Cardiac muscle cell (in vitro differentiated cells and primary cell): ENCODE measurements at regions not wholly inside any gene's neighbourhood (a gene's known extent, or its start where the extent isn't known, plus 50 kb on each side); places are given as distances from the start of the nearest gene placed in this dataset.

Experiments
- DNase-seq, 2 donors: peaks; one replicate each; pipeline versions ENCODE4 v3.0.0 to v3.0.0-alpha.2; 2010 to 2017; ENCODE audit warnings: low read depth in 1 of 2, low spot score in 1 of 2
- H3K27ac ChIP-seq: fragments of 200-600 bp; sonication (generic); 2 replicates; pipeline ENCODE4 v1.5.1; 2016
- H3K27me3 ChIP-seq: fragments of 200-600 bp; sonication (generic); 2 replicates; pipeline ENCODE4 v1.6.0; 2016; ENCODE audit warnings: control low read depth
- H3K36me3 ChIP-seq: fragments of 200-600 bp; sonication (generic); 2 replicates; pipeline ENCODE4 v1.5.1; 2016; ENCODE audit warnings: control low read depth
- H3K4me1 ChIP-seq: fragments of 200-600 bp; sonication (generic); 2 replicates; pipeline ENCODE4 v1.8.1; 2017; ENCODE audit warnings: low read depth, mild to moderate bottlenecking, mixed run types
- H3K4me3 ChIP-seq: fragments of 200-600 bp; sonication (generic); 2 replicates; pipeline ENCODE4 v1.5.1; 2016; ENCODE audit warnings: mild to moderate bottlenecking
- H3K9me3 ChIP-seq: fragments of 200-600 bp; sonication (generic); 2 replicates; pipeline ENCODE4 v1.5.1; 2017; ENCODE audit warnings: low read depth, mild to moderate bottlenecking, control low read depth
- TF ChIP-seq, protein P1 (sequence below): IDR thresholded peaks from 2 replicates; pipeline ENCODE4 v1.5.1; 2012; ENCODE audit warnings: low read depth, mild to moderate bottlenecking, low read length

DNA sequence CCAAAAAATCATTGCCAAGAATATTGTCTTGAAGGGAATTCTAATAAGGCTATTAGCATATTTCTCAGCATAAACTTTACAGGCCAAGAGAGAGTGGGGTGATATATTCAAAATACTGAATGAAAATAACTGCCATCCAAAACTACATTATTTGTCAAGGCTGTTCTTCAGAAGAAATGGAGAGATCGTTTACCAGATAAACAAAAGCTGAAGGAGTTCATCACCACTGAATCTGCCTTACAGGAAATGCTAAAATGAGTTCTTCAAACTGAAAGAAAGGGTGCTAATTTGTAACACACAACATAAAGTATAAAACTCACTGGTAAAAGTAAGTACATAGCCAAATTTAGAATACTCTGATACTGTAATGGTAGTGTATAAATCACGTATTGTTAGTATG lies 517.0 kb downstream of the TENT5A start:
- Histone ChIP-seq H3K4me3 (no peak overlapping the region), H3K36me3 (no peaks in the 10 kb centered on the region), H3K27me3 (no peaks in the 10 kb centered on the region), H3K4me1 (no peaks in the 10 kb centered on the region), H3K9me3 (no peaks in the 10 kb centered on the region), H3K27ac (no peak overlapping the region)
- TF ChIP-seq, protein P1, sequence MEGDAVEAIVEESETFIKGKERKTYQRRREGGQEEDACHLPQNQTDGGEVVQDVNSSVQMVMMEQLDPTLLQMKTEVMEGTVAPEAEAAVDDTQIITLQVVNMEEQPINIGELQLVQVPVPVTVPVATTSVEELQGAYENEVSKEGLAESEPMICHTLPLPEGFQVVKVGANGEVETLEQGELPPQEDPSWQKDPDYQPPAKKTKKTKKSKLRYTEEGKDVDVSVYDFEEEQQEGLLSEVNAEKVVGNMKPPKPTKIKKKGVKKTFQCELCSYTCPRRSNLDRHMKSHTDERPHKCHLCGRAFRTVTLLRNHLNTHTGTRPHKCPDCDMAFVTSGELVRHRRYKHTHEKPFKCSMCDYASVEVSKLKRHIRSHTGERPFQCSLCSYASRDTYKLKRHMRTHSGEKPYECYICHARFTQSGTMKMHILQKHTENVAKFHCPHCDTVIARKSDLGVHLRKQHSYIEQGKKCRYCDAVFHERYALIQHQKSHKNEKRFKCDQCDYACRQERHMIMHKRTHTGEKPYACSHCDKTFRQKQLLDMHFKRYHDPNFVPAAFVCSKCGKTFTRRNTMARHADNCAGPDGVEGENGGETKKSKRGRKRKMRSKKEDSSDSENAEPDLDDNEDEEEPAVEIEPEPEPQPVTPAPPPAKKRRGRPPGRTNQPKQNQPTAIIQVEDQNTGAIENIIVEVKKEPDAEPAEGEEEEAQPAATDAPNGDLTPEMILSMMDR: no peak
- no peak for DNase-seq

DNA sequence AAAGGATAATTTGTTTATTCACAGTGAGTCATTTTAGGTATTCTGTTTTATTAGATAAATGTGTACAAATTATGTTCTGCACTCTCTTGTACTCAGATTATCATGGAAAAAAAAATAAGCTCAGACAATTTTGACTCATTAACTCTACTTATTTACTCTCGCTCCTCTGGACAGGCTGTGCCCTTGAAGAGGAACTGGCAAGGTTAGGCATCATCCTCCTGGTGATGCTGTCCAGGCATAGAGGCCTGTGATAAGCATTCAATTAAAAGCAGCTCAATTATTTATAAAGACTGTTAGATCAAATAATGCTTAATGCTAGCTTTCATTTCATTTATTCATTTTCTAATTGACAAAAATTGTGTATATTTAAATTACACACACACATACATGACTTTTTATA lies 518.5 kb downstream of the TENT5A start:
- H3K27ac ChIP-seq: no peak overlapping the region
- TF ChIP-seq, protein P1: no peak
- DNase-seq: no peak

DNA sequence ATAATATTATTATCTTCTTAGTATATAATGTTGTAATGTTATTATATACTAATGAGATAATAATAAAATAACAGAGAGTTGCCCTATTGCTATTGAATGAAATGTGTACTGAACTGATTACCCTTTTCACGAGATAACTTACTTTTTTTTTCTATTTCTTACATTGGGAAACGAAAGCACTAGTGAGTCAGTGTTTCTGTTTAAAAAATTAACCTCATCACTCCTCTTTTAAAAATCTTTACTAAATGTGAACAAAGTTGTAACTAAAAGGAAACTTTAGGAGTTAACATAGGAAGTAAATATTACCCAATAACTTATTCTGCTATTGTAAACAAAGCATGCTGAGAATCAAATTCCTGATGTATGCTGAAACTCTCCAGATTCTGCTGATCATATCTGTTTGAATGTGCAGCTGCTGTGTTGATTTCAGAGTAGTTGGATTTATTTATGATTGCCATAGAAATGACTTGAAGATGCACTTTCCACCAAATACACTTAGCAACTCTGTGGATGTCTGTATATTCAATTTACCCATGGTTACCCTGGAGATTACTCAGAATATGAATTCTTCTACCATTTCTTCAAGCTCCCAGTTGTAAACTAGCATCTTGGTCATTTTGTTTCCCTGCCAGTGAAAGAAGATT lies 523.4 kb downstream of the TENT5A start:
- DNase-seq: peak in 1 of 2 donors; percentile 60
- Histone ChIP-seq H3K27ac (no peak overlapping the region), H3K4me3 (no peak overlapping the region), H3K4me1 (no peaks in the 10 kb centered on the region), H3K9me3 (no peaks in the 10 kb centered on the region), H3K27me3 (no peaks in the 10 kb centered on the region), H3K36me3 (no peaks in the 10 kb centered on the region)
- TF ChIP-seq, protein P1: no peak

More for the DNA sequence above, 518.5 kb downstream of the TENT5A start:
- Histone ChIP-seq H3K36me3 (no peaks in the 10 kb centered on the region), H3K4me1 (no peaks in the 10 kb centered on the region), H3K4me3 (no peak overlapping the region), H3K27me3 (no peaks in the 10 kb centered on the region), H3K9me3 (no peaks in the 10 kb centered on the region)

DNA sequence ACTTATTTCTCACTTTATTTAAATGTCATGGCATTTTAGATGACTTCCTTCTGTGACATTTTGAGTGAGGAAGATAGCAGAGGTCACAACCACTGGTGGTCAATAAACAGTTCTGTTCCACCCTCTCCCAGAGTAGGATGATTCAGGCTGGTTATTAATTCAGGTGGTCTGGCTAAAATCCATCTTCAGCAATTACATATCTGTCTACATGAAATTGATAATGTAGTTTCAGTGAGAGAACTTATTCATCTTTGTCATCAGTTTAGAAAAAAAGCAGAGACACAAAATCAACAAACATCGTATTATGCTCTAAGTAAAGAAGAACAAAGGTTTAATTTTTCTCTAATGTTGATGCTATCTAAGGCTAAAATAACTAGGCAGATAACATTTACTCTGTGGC lies 525.5 kb downstream of the TENT5A start:
- Histone ChIP-seq H3K36me3 (no peaks in the 10 kb centered on the region), H3K4me1 (no peaks in the 10 kb centered on the region), H3K4me3 (no peak overlapping the region), H3K9me3 (no peaks in the 10 kb centered on the region), H3K27me3 (no peaks in the 10 kb centered on the region), H3K27ac (no peak overlapping the region)
- DNase-seq: no peak
- TF ChIP-seq, protein P1: no peak

DNA sequence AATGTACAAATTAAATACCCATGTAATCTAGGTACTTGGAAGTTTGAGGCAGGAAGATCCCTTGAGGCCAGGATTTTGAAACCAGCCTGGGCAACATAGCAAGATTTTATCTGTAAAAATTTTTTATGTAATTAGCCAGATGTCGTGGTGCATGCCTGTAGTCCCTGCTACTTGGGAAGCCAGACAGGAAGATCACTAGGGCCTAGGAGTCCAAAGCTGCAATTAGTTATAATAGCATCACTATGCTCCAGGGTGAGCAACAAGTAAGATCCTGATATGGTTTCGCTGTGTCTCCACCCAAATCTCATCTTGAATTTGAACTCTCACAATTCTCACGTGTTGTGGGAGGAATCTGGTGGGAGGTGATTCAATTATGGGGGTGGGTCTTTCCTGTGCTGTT lies 535.8 kb downstream of the TENT5A start:
- TF ChIP-seq, protein P1: no peak
- Histone ChIP-seq H3K4me3 (no peak overlapping the region), H3K36me3 (no peaks in the 10 kb centered on the region), H3K27ac (no peak overlapping the region), H3K9me3 (no peaks in the 10 kb centered on the region), H3K4me1 (peaks cover 11% of the 10 kb centered on the region), H3K27me3 (no peaks in the 10 kb centered on the region)
- DNase-seq: no peak
